A549 (cell line): ENCODE measurements at regions not wholly inside any gene's neighbourhood (a gene's known extent, or its start where the extent isn't known, plus 50 kb on each side); places are given as distances from the start of the nearest gene placed in this dataset.
"Not testable (repeated sequence)": the region's sequence is repeated elsewhere in the genome, so short reads cannot be mapped to it uniquely, and the experiment has no call there.

Source experiments
- ATAC-seq, 2 experiments: fragments of 200-7000 bp in 1 of 2; fragments of >200 bp in 1 of 2; cut with Nextera tagmentation in 1 of 2; cut with Tn5 transposase in 1 of 2; 3 replicates each; pipeline versions ENCODE4 v1.8.0 to v1.9.1; 2018 to 2020; ENCODE audit warnings: mild to moderate bottlenecking in 1 of 2, moderate library complexity in 1 of 2
- CTCF ChIA-PET: fragments of 300-600 bp; sonication (Branson Sonifier 250); formaldehyde crosslinking; extraction: SDS; loops from one replicate; lab custom pipeline; 2021; ENCODE audit warnings: antibody characterized with exemption, inconsistent platforms; lab: Yijun Ruan, JAX
- POLR2A ChIA-PET: fragments of 350-600 bp; formaldehyde crosslinking; extraction: SDS; loops from one replicate; lab custom pipeline; 2021; ENCODE audit warnings: antibody characterized with exemption, inconsistent platforms; lab: Yijun Ruan, JAX
- DNase-seq, 2 experiments: peaks; one replicate each; pipeline versions ENCODE4 v3.0.0 to v3.0.0-alpha.2; 2011 to 2016; ENCODE audit warnings: low read depth in 1 of 2, low spot score in 1 of 2
- FAIRE-seq: peaks from 2 replicates; lab custom pipeline; 2011; peaks lifted over from hg19 to GRCh38; lab: Jason Lieb, UNC
- H3K27ac ChIP-seq, 2 experiments: fragments of >200 bp; sonication (Bioruptor Twin); formaldehyde crosslinking; 3 replicates each; pipeline ENCODE4 v1.5.1; 2016 to 2017
- H3K4me1 ChIP-seq: fragments of >200 bp; sonication (Bioruptor Twin); formaldehyde crosslinking; 3 replicates; pipeline ENCODE4 v1.6.1; 2016
- H3K4me2 ChIP-seq: fragments of >200 bp; sonication (Bioruptor Twin); formaldehyde crosslinking; 3 replicates; pipeline ENCODE4 v1.6.1; 2016
- H3K4me3 ChIP-seq: fragments of >200 bp; sonication (Bioruptor Twin); formaldehyde crosslinking; 3 replicates; pipeline ENCODE4 v1.5.1; 2016
- H3K9me3 ChIP-seq: fragments of >200 bp; sonication (Bioruptor Twin); formaldehyde crosslinking; 3 replicates; pipeline ENCODE4 v1.6.1; 2016
- E2F6 ChIP-seq: IDR thresholded peaks from 2 replicates; pipeline ENCODE4 v1.6.1; 2012; ENCODE audit warnings: low read depth, borderline replicate concordance
- EHF ChIP-seq: fragments of 250-450 bp; sonication (Bioruptor Pico); IDR thresholded peaks from 2 replicates; pipeline ENCODE4 v1.5.0; 2020; ENCODE audit warnings: mild to moderate bottlenecking
- EP300 ChIP-seq, 2 experiments: fragments of >200 bp; sonication (Bioruptor Twin); formaldehyde crosslinking; IDR thresholded peaks; 2 replicates in 1 of 2; 3 replicates in 1 of 2; pipeline ENCODE4 v1.6.1; 2016 to 2017
- ESRRA ChIP-seq: fragments of 150-350 bp; IDR thresholded peaks from 2 replicates; pipeline ENCODE4 v1.6.1; 2014; ENCODE audit warnings: mild to moderate bottlenecking, low read length, borderline replicate concordance
- FOSB ChIP-seq: fragments of 250-450 bp; sonication (Bioruptor Pico); IDR thresholded peaks from 2 replicates; pipeline ENCODE4 v1.5.0; 2020; ENCODE audit warnings: mild to moderate bottlenecking, moderate library complexity
- GATA3 ChIP-seq: IDR thresholded peaks from 2 replicates; pipeline ENCODE4 v1.6.1; 2012; ENCODE audit warnings: borderline replicate concordance
- HDAC2 ChIP-seq: fragments of 200-600 bp; sonication (generic); IDR thresholded peaks from 2 replicates; pipeline ENCODE4 v1.6.1; 2016
- HES2 ChIP-seq: fragments of >200 bp; sonication (Bioruptor Twin); formaldehyde crosslinking; IDR thresholded peaks from 2 replicates; pipeline ENCODE4 v1.6.1; 2016
- HOXB5 ChIP-seq: fragments of 250-450 bp; sonication (Bioruptor Pico); IDR thresholded peaks from 2 replicates; pipeline ENCODE4 v1.5.0; 2020; ENCODE audit warnings: mild to moderate bottlenecking, moderate library complexity
- JUNB ChIP-seq: fragments of >200 bp; sonication (Bioruptor Twin); formaldehyde crosslinking; IDR thresholded peaks from 2 replicates; pipeline ENCODE4 v1.6.1; 2016
- MAZ ChIP-seq: fragments of 150-350 bp; IDR thresholded peaks from 2 replicates; pipeline ENCODE4 v1.6.1; 2014; ENCODE audit warnings: antibody characterized with exemption, low read depth, low read length, borderline replicate concordance
- MYC ChIP-seq: IDR thresholded peaks from 2 replicates; pipeline ENCODE4 v1.6.1; 2012; ENCODE audit warnings: mild to moderate bottlenecking, inconsistent platforms, low read length, improper control_type of control experiment, borderline replicate concordance
- NFE2L2 ChIP-seq: fragments of 150-350 bp; conservative IDR thresholded peaks from 2 replicates; pipeline ENCODE4 v1.6.1; 2014; ENCODE audit warnings: low read length
- NR3C1 ChIP-seq: fragments of >200 bp; sonication (Bioruptor Twin); formaldehyde crosslinking; IDR thresholded peaks from 3 replicates; pipeline ENCODE4 v1.6.1; 2017
- PBX3 ChIP-seq: IDR thresholded peaks from 2 replicates; pipeline ENCODE4 v1.6.1; 2012
- POLR2AphosphoS2 ChIP-seq: conservative IDR thresholded peaks from 2 replicates; pipeline ENCODE4 v1.6.1; 2012; ENCODE audit warnings: low read length, improper control_type of control experiment, inconsistent platforms
- RAD21 ChIP-seq, 2 experiments: fragments of >200 bp in 1 of 2; sonication (Bioruptor Twin) in 1 of 2; formaldehyde crosslinking in 1 of 2; IDR thresholded peaks in 1 of 2; conservative IDR thresholded peaks in 1 of 2; 2 replicates in 1 of 2; 3 replicates in 1 of 2; pipeline ENCODE4 v1.6.1; 2012 to 2018; ENCODE audit warnings: inconsistent platforms in 1 of 2
- RCOR1 ChIP-seq: fragments of 150-350 bp; IDR thresholded peaks from 2 replicates; pipeline ENCODE4 v1.6.1; 2014; ENCODE audit warnings: antibody characterized with exemption, low read length, low read depth
- REST ChIP-seq: fragments of 200-600 bp; sonication (generic); IDR thresholded peaks from 2 replicates; pipeline ENCODE4 v1.6.1; 2016; ENCODE audit warnings: antibody characterized with exemption, mild to moderate bottlenecking, moderate library complexity
- TFCP2L1 ChIP-seq: fragments of 250-450 bp; sonication (Bioruptor Pico); IDR thresholded peaks from 2 replicates; pipeline ENCODE4 v1.5.0; 2021; ENCODE audit warnings: mild to moderate bottlenecking
- ZC3H11A ChIP-seq: fragments of 450-650 bp; IDR thresholded peaks from 2 replicates; pipeline ENCODE4 v1.6.1; 2014; ENCODE audit warnings: antibody characterized with exemption, mild to moderate bottlenecking
- ZFP36 ChIP-seq: fragments of 450-650 bp; IDR thresholded peaks from 2 replicates; pipeline ENCODE4 v1.6.1; 2014; ENCODE audit warnings: borderline replicate concordance; ENCODE audit not compliant: partially characterized antibody
- WGBS: methylation state at CpG from one replicate; pipeline ENCODE4 v1.1.6; 2017; ENCODE audit errors: missing lambda C conversion rate; 5-methylcytosine and 5-hydroxymethylcytosine counted together

- DNase-seq (peak in 1 of 2 experiments; percentile 4), ATAC-seq (peak in 1 of 2 experiments; percentile 62; a peak in 2 of 6 replicates)
- WGBS = 6% methylated on average over 6 of the region's 7 CpGs
- H3K4me2 ChIP-seq = peak overlapping the region; percentile 45
- POLR2A ChIA-PET, H3K4me1 ChIP-seq, H3K9me3 ChIP-seq, H3K27ac ChIP-seq, H3K4me3 ChIP-seq, FAIRE-seq: not testable (repeated sequence)
- CTCF ChIA-PET = interaction anchor here (1.4 to 1.6 kb wide), 2 partner anchors 13 to 36 kb away, joined by 3 to 6 read pairs; no protein-coding TSS in a partner anchor
Observed at GRCh38 chr14:87733115-87733514, 259.9 kb downstream of the GALC start.

GRCh38 chr14:87732562-87732961 is 260.4 kb downstream of the GALC start:
- DNase-seq (no peak), FAIRE-seq (no peak), ATAC-seq (peak in 1 of 2 experiments; percentile 23; a peak in 1 of 6 replicates)
- ChIA-PET CTCF (interaction anchor here (1.6 kb wide), 1 partner anchor 14 kb away, joined by 6 read pairs; no protein-coding TSS in a partner anchor), POLR2A (no interaction called here)
- peak overlapping the region; percentile 45 for H3K4me2 ChIP-seq
- no peak overlapping the region for H3K27ac ChIP-seq
- no peaks in the 10 kb centered on the region for H3K4me1 ChIP-seq
- H3K4me3 ChIP-seq = no peak overlapping the region
- H3K9me3 ChIP-seq = no peaks in the 10 kb centered on the region
- TF ChIP-seq POLR2AphosphoS2 (no peak), EHF (no peak), ZC3H11A (no peak), HES2 (no peak), GATA3 (no peak), ZFP36 (no peak), HDAC2 (no peak), EP300 (IDR thresholded peaks at IDR 0.05) (no peak), REST (no peak), HOXB5 (CRISPR knock-in tag) (no peak), PBX3 (no peak), NFE2L2 (no peak)
- WGBS = 2% methylated on average over 9 of the region's 9 CpGs

GRCh38 chr14:87725318-87725717 is 267.7 kb downstream of the GALC start:
- Histone ChIP-seq H3K27ac (no peak overlapping the region), H3K4me3 (no peak overlapping the region), H3K4me2 (no peak overlapping the region), H3K4me1 (no peaks in the 10 kb centered on the region), H3K9me3 (no peaks in the 10 kb centered on the region)
- TF ChIP-seq ZFP36 = no peak
- TF ChIP-seq ESRRA = no peak
- no peak for TF ChIP-seq TFCP2L1 (CRISPR knock-in tag)
- no peak for TF ChIP-seq NR3C1
- TF ChIP-seq RAD21 (conservative IDR thresholded peaks at IDR 0.05 in 1 of 2, IDR thresholded peaks at IDR 0.05 in 1 of 2) = no peak
- TF ChIP-seq HDAC2 = no peak
- no peak for TF ChIP-seq E2F6
- no peak for TF ChIP-seq REST
- no peak for TF ChIP-seq MAZ
- TF ChIP-seq FOSB (CRISPR knock-in tag) = no peak
- TF ChIP-seq MYC = no peak
- no peak for TF ChIP-seq JUNB
- TF ChIP-seq HOXB5 (CRISPR knock-in tag) = no peak
- TF ChIP-seq RCOR1 = no peak
- ATAC-seq (no peak), DNase-seq (no peak), FAIRE-seq (no peak)
- CTCF ChIA-PET = interaction anchor here (1.5 kb wide), 1 partner anchor 20 kb away, joined by 4 read pairs; no protein-coding TSS in a partner anchor
- WGBS = 6% methylated on average over 4 of the region's 4 CpGs
- POLR2A ChIA-PET = no interaction called here
